A549 (cell line): ENCODE measurements at regions not wholly inside any gene's neighbourhood (a gene's known extent, or its start where the extent isn't known, plus 50 kb on each side); places are given as distances from the start of the nearest gene placed in this dataset.

Source experiments
- ATAC-seq, 2 experiments: fragments of 200-7000 bp in 1 of 2; fragments of >200 bp in 1 of 2; cut with Nextera tagmentation in 1 of 2; cut with Tn5 transposase in 1 of 2; 3 replicates each; pipeline versions ENCODE4 v1.8.0 to v1.9.1; 2018 to 2020; ENCODE audit warnings: mild to moderate bottlenecking in 1 of 2, moderate library complexity in 1 of 2
- CTCF ChIA-PET: fragments of 300-600 bp; sonication (Branson Sonifier 250); formaldehyde crosslinking; extraction: SDS; loops from one replicate; lab custom pipeline; 2021; ENCODE audit warnings: antibody characterized with exemption, inconsistent platforms; lab: Yijun Ruan, JAX
- POLR2A ChIA-PET: fragments of 350-600 bp; formaldehyde crosslinking; extraction: SDS; loops from one replicate; lab custom pipeline; 2021; ENCODE audit warnings: antibody characterized with exemption, inconsistent platforms; lab: Yijun Ruan, JAX
- DNase-seq, 2 experiments: peaks; one replicate each; pipeline versions ENCODE4 v3.0.0 to v3.0.0-alpha.2; 2011 to 2016; ENCODE audit warnings: low read depth in 1 of 2, low spot score in 1 of 2
- FAIRE-seq: peaks from 2 replicates; lab custom pipeline; 2011; peaks lifted over from hg19 to GRCh38; lab: Jason Lieb, UNC
- H3K27ac ChIP-seq, 2 experiments: fragments of >200 bp; sonication (Bioruptor Twin); formaldehyde crosslinking; 3 replicates each; pipeline ENCODE4 v1.5.1; 2016 to 2017
- H3K4me1 ChIP-seq: fragments of >200 bp; sonication (Bioruptor Twin); formaldehyde crosslinking; 3 replicates; pipeline ENCODE4 v1.6.1; 2016
- H3K4me2 ChIP-seq: fragments of >200 bp; sonication (Bioruptor Twin); formaldehyde crosslinking; 3 replicates; pipeline ENCODE4 v1.6.1; 2016
- H3K4me3 ChIP-seq: fragments of >200 bp; sonication (Bioruptor Twin); formaldehyde crosslinking; 3 replicates; pipeline ENCODE4 v1.5.1; 2016
- H3K9me3 ChIP-seq: fragments of >200 bp; sonication (Bioruptor Twin); formaldehyde crosslinking; 3 replicates; pipeline ENCODE4 v1.6.1; 2016
- CBX8 ChIP-seq: fragments of 200-600 bp; sonication (generic); IDR thresholded peaks from 2 replicates; pipeline ENCODE4 v1.6.1; 2016
- CHD2 ChIP-seq: fragments of 150-350 bp; IDR thresholded peaks from 2 replicates; pipeline ENCODE4 v1.6.1; 2014; ENCODE audit warnings: low read length; ENCODE audit not compliant: partially characterized antibody
- CHD4 ChIP-seq: fragments of 200-600 bp; sonication (generic); IDR thresholded peaks from 2 replicates; pipeline ENCODE4 v1.6.1; 2016; ENCODE audit warnings: antibody characterized with exemption, mild to moderate bottlenecking, borderline replicate concordance
- CTCF ChIP-seq: fragments of >200 bp; sonication (Bioruptor Twin); formaldehyde crosslinking; IDR thresholded peaks from 3 replicates; pipeline ENCODE4 v1.5.1; 2016
- EHF ChIP-seq: fragments of 250-450 bp; sonication (Bioruptor Pico); IDR thresholded peaks from 2 replicates; pipeline ENCODE4 v1.5.0; 2020; ENCODE audit warnings: mild to moderate bottlenecking
- ELK1 ChIP-seq: fragments of 150-350 bp; IDR thresholded peaks from 2 replicates; pipeline ENCODE4 v1.6.1; 2014; ENCODE audit warnings: low read depth, mild to moderate bottlenecking, low read length
- EP300 ChIP-seq, 2 experiments: fragments of >200 bp; sonication (Bioruptor Twin); formaldehyde crosslinking; IDR thresholded peaks; 2 replicates in 1 of 2; 3 replicates in 1 of 2; pipeline ENCODE4 v1.6.1; 2016 to 2017
- ESRRA ChIP-seq: fragments of 150-350 bp; IDR thresholded peaks from 2 replicates; pipeline ENCODE4 v1.6.1; 2014; ENCODE audit warnings: mild to moderate bottlenecking, low read length, borderline replicate concordance
- FOSB ChIP-seq: fragments of 250-450 bp; sonication (Bioruptor Pico); IDR thresholded peaks from 2 replicates; pipeline ENCODE4 v1.5.0; 2020; ENCODE audit warnings: mild to moderate bottlenecking, moderate library complexity
- FOXS1 ChIP-seq: fragments of 250-450 bp; sonication (Bioruptor Pico); IDR thresholded peaks from 2 replicates; pipeline ENCODE4 v1.5.0; 2020; ENCODE audit warnings: mild to moderate bottlenecking, moderate library complexity
- HOXB13 ChIP-seq: fragments of 250-450 bp; sonication (Bioruptor Pico); IDR thresholded peaks from 2 replicates; pipeline ENCODE4 v1.5.0; 2020; ENCODE audit warnings: low read depth, mild to moderate bottlenecking, moderate library complexity
- HOXB5 ChIP-seq: fragments of 250-450 bp; sonication (Bioruptor Pico); IDR thresholded peaks from 2 replicates; pipeline ENCODE4 v1.5.0; 2020; ENCODE audit warnings: mild to moderate bottlenecking, moderate library complexity
- KDM1A ChIP-seq: fragments of 200-600 bp; sonication (generic); IDR thresholded peaks from 2 replicates; pipeline ENCODE4 v1.6.1; 2016; ENCODE audit warnings: low read depth, mild to moderate bottlenecking
- MAFK ChIP-seq: fragments of 450-650 bp; IDR thresholded peaks from 2 replicates; pipeline ENCODE4 v1.6.1; 2014; ENCODE audit not compliant: partially characterized antibody
- MYC ChIP-seq: IDR thresholded peaks from 2 replicates; pipeline ENCODE4 v1.6.1; 2012; ENCODE audit warnings: mild to moderate bottlenecking, inconsistent platforms, low read length, improper control_type of control experiment, borderline replicate concordance
- NFE2L2 ChIP-seq: fragments of 150-350 bp; conservative IDR thresholded peaks from 2 replicates; pipeline ENCODE4 v1.6.1; 2014; ENCODE audit warnings: low read length
- PHF8 ChIP-seq: fragments of 200-600 bp; sonication (generic); IDR thresholded peaks from 2 replicates; pipeline ENCODE4 v1.6.1; 2016; ENCODE audit warnings: low read depth, mild to moderate bottlenecking, antibody characterized with exemption, moderate library complexity, borderline replicate concordance
- POLR2A ChIP-seq: IDR thresholded peaks from 2 replicates; pipeline ENCODE4 v1.6.1; 2012; ENCODE audit warnings: mild to moderate bottlenecking, low read length
- POLR2AphosphoS2 ChIP-seq: conservative IDR thresholded peaks from 2 replicates; pipeline ENCODE4 v1.6.1; 2012; ENCODE audit warnings: low read length, improper control_type of control experiment, inconsistent platforms
- RAD21 ChIP-seq, 2 experiments: fragments of >200 bp in 1 of 2; sonication (Bioruptor Twin) in 1 of 2; formaldehyde crosslinking in 1 of 2; IDR thresholded peaks in 1 of 2; conservative IDR thresholded peaks in 1 of 2; 2 replicates in 1 of 2; 3 replicates in 1 of 2; pipeline ENCODE4 v1.6.1; 2012 to 2018; ENCODE audit warnings: inconsistent platforms in 1 of 2
- RARB ChIP-seq: fragments of 250-450 bp; sonication (Bioruptor Pico); IDR thresholded peaks from 2 replicates; pipeline ENCODE4 v1.8.0; 2021; ENCODE audit warnings: mild to moderate bottlenecking, moderate library complexity
- RFX5 ChIP-seq: fragments of 450-650 bp; IDR thresholded peaks from 2 replicates; pipeline ENCODE4 v1.7.1; 2014; ENCODE audit warnings: antibody characterized with exemption, mild to moderate bottlenecking, moderate library complexity
- SMC3 ChIP-seq: fragments of >200 bp; sonication (Bioruptor Twin); formaldehyde crosslinking; IDR thresholded peaks from 3 replicates; pipeline ENCODE4 v1.6.1; 2018; ENCODE audit warnings: inconsistent platforms
- TP53 ChIP-seq: fragments of 250-450 bp; sonication (Bioruptor Pico); IDR thresholded peaks from 2 replicates; pipeline ENCODE4 v1.5.0; 2021; ENCODE audit warnings: mild to moderate bottlenecking, moderate library complexity
- USF2 ChIP-seq: fragments of 450-650 bp; IDR thresholded peaks from 2 replicates; pipeline ENCODE4 v1.6.1; 2014; ENCODE audit warnings: antibody characterized with exemption
- ZNF302 ChIP-seq: fragments of 250-450 bp; sonication (Bioruptor Pico); IDR thresholded peaks from 2 replicates; pipeline ENCODE4 v1.9.0; 2021; ENCODE audit warnings: inconsistent platforms, mild to moderate bottlenecking, moderate library complexity
- WGBS: methylation state at CpG from one replicate; pipeline ENCODE4 v1.1.6; 2017; ENCODE audit errors: missing lambda C conversion rate; 5-methylcytosine and 5-hydroxymethylcytosine counted together
- TF ChIP-seq, protein P1 (sequence below): fragments of 250-450 bp; sonication (Bioruptor Pico); IDR thresholded peaks from 2 replicates; pipeline ENCODE4 v1.5.0; 2021; ENCODE audit warnings: mild to moderate bottlenecking, moderate library complexity, borderline replicate concordance
- TF ChIP-seq, protein P2 (sequence below): fragments of >200 bp; sonication (Bioruptor Twin); formaldehyde crosslinking; IDR thresholded peaks from 3 replicates; pipeline ENCODE4 v1.6.1; 2016

- Histone ChIP-seq H3K4me3 (no peak overlapping the region), H3K27ac (no peak overlapping the region)
- 78% methylated on average over 12 of the region's 17 CpGs for WGBS
- no peak for DNase-seq
- no peak for TF ChIP-seq ZNF302 (CRISPR knock-in tag)
- no peak for TF ChIP-seq SMC3
- no peak for TF ChIP-seq FOXS1 (CRISPR knock-in tag)
- no peak for TF ChIP-seq PHF8
- TF ChIP-seq, protein P1, sequence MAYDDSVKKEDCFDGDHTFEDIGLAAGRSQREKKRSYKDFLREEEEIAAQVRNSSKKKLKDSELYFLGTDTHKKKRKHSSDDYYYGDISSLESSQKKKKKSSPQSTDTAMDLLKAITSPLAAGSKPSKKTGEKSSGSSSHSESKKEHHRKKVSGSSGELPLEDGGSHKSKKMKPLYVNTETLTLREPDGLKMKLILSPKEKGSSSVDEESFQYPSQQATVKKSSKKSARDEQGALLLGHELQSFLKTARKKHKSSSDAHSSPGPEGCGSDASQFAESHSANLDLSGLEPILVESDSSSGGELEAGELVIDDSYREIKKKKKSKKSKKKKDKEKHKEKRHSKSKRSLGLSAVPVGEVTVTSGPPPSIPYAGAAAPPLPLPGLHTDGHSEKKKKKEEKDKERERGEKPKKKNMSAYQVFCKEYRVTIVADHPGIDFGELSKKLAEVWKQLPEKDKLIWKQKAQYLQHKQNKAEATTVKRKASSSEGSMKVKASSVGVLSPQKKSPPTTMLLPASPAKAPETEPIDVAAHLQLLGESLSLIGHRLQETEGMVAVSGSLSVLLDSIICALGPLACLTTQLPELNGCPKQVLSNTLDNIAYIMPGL = no peak
- no peak for TF ChIP-seq FOSB (CRISPR knock-in tag)
- no peak for TF ChIP-seq RAD21 (conservative IDR thresholded peaks at IDR 0.05 in 1 of 2, IDR thresholded peaks at IDR 0.05 in 1 of 2)
- no peak for TF ChIP-seq HOXB5
- TF ChIP-seq CHD4 = no peak
- no peak for TF ChIP-seq CHD2
- no peak for TF ChIP-seq EHF (CRISPR knock-in tag)
- no peak for TF ChIP-seq HOXB13 (CRISPR knock-in tag)
- TF ChIP-seq EP300 (IDR thresholded peaks at IDR 0.05) = no peak
- no peak for TF ChIP-seq POLR2A
- TF ChIP-seq NFE2L2 = no peak
- TF ChIP-seq ELK1 = no peak
- TF ChIP-seq, all 56 proteins: peak for 0
- CTCF ChIA-PET = interaction anchor here (0.6 to 0.8 kb wide), 2 partner anchors 12 to 28 kb away, joined by 3 read pairs; no protein-coding TSS in a partner anchor
- peaks cover 6% of the 10 kb centered on the region; the same call in 1 of the 3 replicates for H3K9me3 ChIP-seq
- peaks cover 14% of the 10 kb centered on the region for H3K4me1 ChIP-seq
- no peak overlapping the region for H3K4me2 ChIP-seq
- ATAC-seq (no peak), FAIRE-seq (no peak)
- POLR2A ChIA-PET = no interaction called here
Measured at GRCh38 chr16:11478431-11479119, 108.1 kb downstream of the LITAF start.

GRCh38 chr16:11479916-11480315, 106.8 kb downstream of the LITAF start:
- 77% methylated on average over 4 of the region's 4 CpGs for WGBS
- no peak for FAIRE-seq
- TF ChIP-seq MYC = no peak
- TF ChIP-seq RARB = no peak
- no peak for TF ChIP-seq CTCF
- no peak for TF ChIP-seq FOXS1 (CRISPR knock-in tag)
- TF ChIP-seq, protein P1 = no peak
- no peak for TF ChIP-seq FOSB (CRISPR knock-in tag)
- no peak for TF ChIP-seq RFX5
- no peak for TF ChIP-seq TP53 (CRISPR knock-in tag)
- TF ChIP-seq, protein P2, sequence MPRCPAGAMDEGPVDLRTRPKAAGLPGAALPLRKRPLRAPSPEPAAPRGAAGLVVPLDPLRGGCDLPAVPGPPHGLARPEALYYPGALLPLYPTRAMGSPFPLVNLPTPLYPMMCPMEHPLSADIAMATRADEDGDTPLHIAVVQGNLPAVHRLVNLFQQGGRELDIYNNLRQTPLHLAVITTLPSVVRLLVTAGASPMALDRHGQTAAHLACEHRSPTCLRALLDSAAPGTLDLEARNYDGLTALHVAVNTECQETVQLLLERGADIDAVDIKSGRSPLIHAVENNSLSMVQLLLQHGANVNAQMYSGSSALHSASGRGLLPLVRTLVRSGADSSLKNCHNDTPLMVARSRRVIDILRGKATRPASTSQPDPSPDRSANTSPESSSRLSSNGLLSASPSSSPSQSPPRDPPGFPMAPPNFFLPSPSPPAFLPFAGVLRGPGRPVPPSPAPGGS = no peak
- TF ChIP-seq MAFK = no peak
- no peak for TF ChIP-seq PHF8
- TF ChIP-seq KDM1A = no peak
- no peak for TF ChIP-seq CBX8
- no peak for TF ChIP-seq EHF (CRISPR knock-in tag)
- no peak for TF ChIP-seq USF2
- no peak for TF ChIP-seq EP300 (IDR thresholded peaks at IDR 0.05)
- TF ChIP-seq ESRRA = no peak
- no peak for TF ChIP-seq ZNF302 (CRISPR knock-in tag)
- no peak for TF ChIP-seq POLR2AphosphoS2
- TF ChIP-seq POLR2A = no peak
- Histone ChIP-seq H3K4me3 (no peak overlapping the region), H3K4me1 (peaks cover 3% of the 10 kb centered on the region), H3K4me2 (no peak overlapping the region), H3K9me3 (peaks cover 6% of the 10 kb centered on the region; the same call in 1 of the 3 replicates), H3K27ac (no peak overlapping the region)
- DNase-seq = no peak
- ChIA-PET POLR2A (no interaction called here), CTCF (interaction anchor here (1.0 kb wide), 1 partner anchor 52 kb away, joined by 3 read pairs; no protein-coding TSS in a partner anchor)
- no peak for ATAC-seq
